NCI-H2196 (cell line): ENCODE measurements at regions not wholly inside any gene's neighbourhood (a gene's known extent, or its start where the extent isn't known, plus 50 kb on each side); places are given as distances from the start of the nearest gene placed in this dataset.

ENCODE experiments used
- DNase-seq: peaks from one replicate; lab custom pipeline; 2025; ENCODE audit not compliant: unreplicated experiment; lab: John Stamatoyannopoulos, UW

DNA sequence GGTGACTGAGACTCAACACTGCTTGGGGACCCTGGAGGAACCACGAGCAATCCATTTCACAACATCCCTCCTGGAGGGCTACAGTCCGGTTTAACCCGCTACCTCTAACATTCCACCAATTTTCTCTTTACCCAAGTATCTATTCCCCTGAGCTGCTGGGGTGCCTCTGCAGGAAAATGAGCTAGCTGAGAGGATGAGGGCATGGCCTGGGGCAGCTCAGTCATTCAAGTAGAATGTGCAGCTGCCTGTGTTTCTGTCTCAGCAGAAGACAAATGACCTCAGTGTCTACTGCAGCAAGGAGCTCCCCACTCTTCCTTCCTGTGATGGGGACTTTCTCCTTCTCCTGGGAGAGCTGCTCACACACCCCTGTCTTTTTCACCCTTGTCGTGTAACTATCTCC, 120.8 kb downstream of the ZNF518B start:
- DNase-seq = no peak

DNA sequence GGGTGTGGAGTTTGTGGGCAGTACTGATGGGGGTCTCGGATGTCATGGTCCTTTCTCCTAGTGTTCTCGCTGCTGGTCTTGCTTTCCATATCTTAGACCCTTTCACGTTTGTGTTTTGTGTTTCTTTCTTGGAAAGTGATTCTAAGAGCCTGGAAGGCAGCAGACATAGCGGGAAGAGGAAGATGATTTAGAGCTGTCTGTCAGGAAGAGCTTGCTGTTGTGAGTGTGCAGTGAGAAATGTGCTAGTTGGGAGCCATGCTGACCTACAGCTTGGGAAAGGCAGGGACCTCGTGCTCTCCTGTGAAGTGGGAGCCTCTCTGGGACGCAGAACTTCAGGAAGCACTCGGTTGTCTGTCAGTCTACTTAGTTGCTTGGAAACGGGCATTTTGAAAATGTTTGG, 122.2 kb downstream of the ZNF518B start:
- DNase-seq = no peak

DNA sequence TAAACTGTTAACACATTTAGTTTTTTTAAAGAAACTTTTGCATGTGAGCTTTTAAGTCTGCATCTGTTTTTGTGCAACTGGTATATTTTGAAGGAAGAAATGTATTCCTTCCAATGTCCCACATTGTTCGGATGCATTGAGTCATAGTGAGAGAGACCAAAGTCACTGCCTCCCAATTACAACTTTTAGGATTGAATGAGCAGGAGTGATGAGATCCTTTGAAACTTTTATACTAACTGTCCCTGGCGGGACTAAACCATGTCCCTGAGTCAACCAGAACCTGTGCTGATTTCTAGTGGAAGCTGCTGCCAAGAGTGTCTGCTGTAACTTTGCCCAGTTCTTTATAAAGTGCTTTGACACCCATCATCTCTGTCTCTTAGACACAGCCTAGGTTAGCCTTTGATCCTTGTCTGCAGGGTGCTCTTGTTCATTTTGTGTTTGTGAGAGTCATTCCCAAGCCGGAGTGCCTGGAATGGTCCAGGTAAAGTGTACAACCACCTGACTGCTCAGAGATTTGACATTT, 122.7 kb downstream of the ZNF518B start:
- no peak for DNase-seq

DNA sequence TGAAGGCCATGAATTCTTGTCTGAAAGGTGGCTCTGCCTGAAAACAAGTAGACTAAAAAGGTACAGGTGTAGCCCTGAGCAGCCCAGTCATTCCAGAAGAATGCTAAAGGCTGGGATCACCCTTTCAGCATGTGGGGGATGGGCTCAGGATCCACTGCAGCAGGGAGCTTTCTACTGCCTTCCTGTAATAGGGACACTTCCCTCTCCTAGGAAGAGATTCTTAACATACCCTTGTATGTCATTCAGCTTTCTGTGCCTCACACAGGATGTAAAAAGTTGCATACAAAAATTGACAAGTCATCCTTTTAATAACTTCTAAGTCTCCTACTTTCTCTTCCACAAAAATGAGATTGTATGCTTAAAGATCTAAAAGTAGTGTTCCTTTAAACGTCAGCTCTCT, 123.3 kb downstream of the ZNF518B start:
- no peak for DNase-seq

- DNase-seq = no peak
Measured at GRCh38 chr4:10326075-10326474, 131.2 kb downstream of the ZNF518B start.

- no peak for DNase-seq
Measured at GRCh38 chr4:10321931-10322330, 135.3 kb downstream of the ZNF518B start.

GRCh38 chr4:10320130-10320529, 137.1 kb downstream of the ZNF518B start:
- DNase-seq = no peak

DNA sequence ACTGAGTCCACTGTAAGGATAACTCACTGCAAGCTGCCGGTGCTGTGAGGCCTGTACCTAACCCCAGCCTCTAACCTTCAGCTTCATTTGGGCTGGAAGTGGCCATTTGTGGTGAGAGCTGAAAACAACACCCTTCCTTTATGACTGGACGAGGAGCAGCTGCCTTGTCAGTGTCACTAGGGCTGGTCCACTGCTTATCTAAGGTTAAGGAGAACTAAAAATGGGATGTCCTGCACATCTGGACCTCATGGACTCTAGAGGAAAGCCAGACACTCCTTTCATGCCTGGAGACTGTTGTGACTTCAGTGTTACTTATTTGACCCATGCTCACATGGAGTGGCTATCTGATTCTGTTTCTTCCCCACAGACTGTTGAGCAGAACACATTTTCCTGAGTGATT, 139.9 kb downstream of the ZNF518B start:
- DNase-seq = no peak

DNA sequence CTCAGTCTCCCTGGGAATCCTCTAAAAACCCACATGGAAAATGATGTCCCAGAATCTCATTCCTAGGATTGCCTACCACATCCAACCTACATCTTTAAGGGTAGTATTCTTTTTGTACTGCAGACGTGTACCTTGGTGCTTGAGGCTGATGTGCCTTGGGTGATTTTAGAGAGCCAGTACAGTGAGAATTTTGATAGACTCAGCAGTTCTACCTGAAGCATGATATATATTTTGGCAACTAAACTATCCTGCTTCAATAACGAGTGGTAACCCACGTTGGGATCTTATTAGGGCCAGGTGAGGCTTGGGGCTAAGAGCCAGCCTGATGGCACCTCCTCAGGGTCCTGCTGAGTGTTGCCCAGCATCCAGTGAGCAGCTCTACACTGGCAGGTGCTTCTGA, 140.4 kb downstream of the ZNF518B start:
- no peak for DNase-seq

- no peak for DNase-seq
Measured at GRCh38 chr4:10315638-10316037, 141.6 kb downstream of the ZNF518B start.

- DNase-seq = no peak
Measured at GRCh38 chr4:10312568-10312967, 144.7 kb downstream of the ZNF518B start.

GRCh38 chr4:10311939-10312338, 145.3 kb downstream of the ZNF518B start:
- DNase-seq = no peak

DNA sequence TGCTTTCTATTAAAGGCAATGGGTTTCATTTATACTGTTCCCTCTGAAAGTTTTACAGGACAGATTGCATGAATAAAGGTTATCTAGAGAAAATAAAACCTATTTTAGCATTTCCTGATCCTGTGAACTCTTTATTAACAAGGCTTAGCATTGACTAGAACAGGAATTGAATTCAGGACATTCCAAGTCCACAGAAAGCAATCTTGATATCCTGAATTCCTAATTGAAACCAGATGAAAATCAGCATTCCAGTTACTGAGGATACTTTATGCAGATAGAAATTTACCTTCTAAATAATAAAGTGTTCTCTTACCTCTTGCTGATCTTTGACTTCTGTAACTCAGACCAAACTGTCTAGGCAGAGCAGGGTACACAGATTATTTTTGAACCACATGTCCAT, 151.4 kb downstream of the ZNF518B start:
- no peak for DNase-seq

- no peak for DNase-seq
Measured at GRCh38 chr4:10303291-10303690, 153.9 kb downstream of the ZNF518B start.

- no peak for DNase-seq
Measured at GRCh38 chr4:10302096-10302495, 155.1 kb downstream of the ZNF518B start.

- DNase-seq = no peak
Measured at GRCh38 chr4:10299601-10300000, 157.6 kb downstream of the ZNF518B start.

DNA sequence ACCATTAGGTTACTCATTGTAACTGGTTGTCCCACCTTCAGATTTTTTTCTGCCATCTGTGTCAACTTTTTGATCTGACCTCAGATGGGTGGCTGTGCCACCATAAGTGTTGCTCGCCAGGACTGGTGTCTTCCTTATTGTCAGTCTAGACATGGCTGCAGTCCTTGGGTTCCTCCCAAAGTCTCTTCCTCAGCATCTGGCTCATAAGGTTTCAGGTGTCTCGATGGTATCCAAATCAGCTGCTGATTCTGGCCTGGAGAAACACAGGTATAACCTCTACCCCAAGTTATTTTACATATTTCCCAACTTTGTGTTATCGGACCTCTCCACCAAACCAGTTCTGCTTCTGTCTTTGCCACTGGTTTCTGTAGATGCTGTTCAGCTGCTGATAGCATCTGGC, 158.5 kb downstream of the ZNF518B start:
- DNase-seq = no peak

- no peak for DNase-seq
Measured at GRCh38 chr4:10296730-10297129, 160.5 kb downstream of the ZNF518B start.

- DNase-seq = no peak
Measured at GRCh38 chr4:10295301-10295700, 161.9 kb downstream of the ZNF518B start.

DNA sequence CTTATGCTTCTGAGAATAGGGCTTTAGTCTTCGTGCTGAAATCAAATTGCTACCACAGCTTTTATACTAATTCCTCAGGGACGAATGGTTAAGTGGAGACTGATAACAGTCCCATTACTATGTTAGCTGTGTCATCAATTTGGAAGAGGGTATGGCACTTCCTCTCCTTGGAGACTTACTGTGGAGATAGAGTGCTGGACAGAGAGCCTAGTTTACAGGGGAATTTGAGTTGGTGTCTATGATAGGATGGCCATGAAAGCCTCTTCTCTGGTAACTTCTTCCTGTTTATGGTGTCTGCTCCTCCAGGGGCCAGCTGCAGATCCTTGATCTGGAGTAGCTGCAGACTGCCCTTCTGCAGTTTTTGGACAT, 167.7 kb downstream of the ZNF518B start:
- DNase-seq = no peak

GRCh38 chr4:10288830-10289537, 168.2 kb downstream of the ZNF518B start:
- no peak for DNase-seq

DNA sequence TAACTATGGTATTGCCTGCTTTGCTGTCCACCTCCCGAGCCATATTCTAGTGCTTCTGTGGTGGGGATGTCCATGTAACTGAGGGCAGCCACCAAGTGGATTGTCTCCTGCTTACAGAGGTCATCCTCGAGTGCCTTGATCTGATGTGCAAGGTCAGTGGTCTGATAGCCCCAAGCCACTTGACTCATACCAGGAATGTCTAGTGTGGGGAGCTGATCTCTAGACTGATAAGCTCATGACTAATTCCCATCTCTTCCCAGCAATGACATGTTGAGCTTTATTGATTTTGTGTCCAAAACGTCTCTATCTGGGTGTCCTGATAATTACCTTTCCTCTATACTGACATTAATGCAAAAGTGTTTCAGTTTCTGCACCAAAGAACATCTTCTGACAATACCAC, 168.4 kb upstream of the WDR1 start:
- no peak for DNase-seq

DNA sequence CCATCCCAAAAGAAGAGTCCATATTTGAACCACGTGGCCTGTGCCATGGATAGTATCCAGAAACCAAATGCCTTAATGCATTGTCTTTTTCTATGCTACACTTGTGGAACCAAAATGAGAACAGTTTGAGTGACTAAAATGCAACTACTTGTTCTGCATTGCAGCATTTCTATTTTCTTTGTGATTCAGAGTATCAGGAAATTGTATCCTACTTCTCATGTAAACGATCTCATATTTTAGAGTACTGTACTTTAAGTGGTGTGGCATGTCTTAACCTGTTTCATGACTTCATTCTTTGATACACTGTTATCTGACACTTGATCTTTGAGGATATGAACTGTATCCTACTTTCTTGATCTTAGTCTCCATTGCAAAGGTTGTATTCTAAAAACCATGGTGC, 167.2 kb upstream of the WDR1 start:
- DNase-seq = no peak
